Islet of Langerhans (tissue), 1 donor: ENCODE measurements at regions not wholly inside any gene's neighbourhood (a gene's known extent, or its start where the extent isn't known, plus 50 kb on each side); places are given as distances from the start of the nearest gene placed in this dataset.

Source experiments
- FAIRE-seq: peaks from one replicate; lab custom pipeline; 2011; peaks lifted over from hg19 to GRCh38; lab: Jason Lieb, UNC

- FAIRE-seq, result no peak
These were observed 95.7 kb upstream of the VPREB1 start for GRCh38 chr22:22148905-22149304.

GRCh38 chr22:22144858-22145257, 99.7 kb upstream of the VPREB1 start:
- no peak for FAIRE-seq

- no peak for FAIRE-seq
These were observed 101.1 kb upstream of the VPREB1 start for GRCh38 chr22:22143448-22143847.

- FAIRE-seq, result no peak
These were observed 101.9 kb upstream of the VPREB1 start for GRCh38 chr22:22142661-22143060.

- no peak for FAIRE-seq
These were observed 102.6 kb upstream of the VPREB1 start for GRCh38 chr22:22141771-22142591.

- FAIRE-seq, result no peak
These were observed 103.6 kb upstream of the VPREB1 start for GRCh38 chr22:22141031-22141430.

GRCh38 chr22:22139364-22139763, 105.2 kb upstream of the VPREB1 start:
- no peak for FAIRE-seq

GRCh38 chr22:22138915-22139314, 105.7 kb upstream of the VPREB1 start:
- FAIRE-seq, result no peak

- no peak for FAIRE-seq
These were observed 106.7 kb upstream of the VPREB1 start for GRCh38 chr22:22137891-22138290.

GRCh38 chr22:22133910-22134309, 110.7 kb upstream of the VPREB1 start:
- FAIRE-seq, result no peak

- no peak for FAIRE-seq
These were observed 113.5 kb upstream of the VPREB1 start for GRCh38 chr22:22130953-22131608.

- FAIRE-seq, result no peak
These were observed 115.2 kb upstream of the VPREB1 start for GRCh38 chr22:22129387-22129786.

GRCh38 chr22:22128440-22128839, 116.1 kb upstream of the VPREB1 start:
- no peak for FAIRE-seq

- no peak for FAIRE-seq
These were observed 117.5 kb upstream of the VPREB1 start for GRCh38 chr22:22127100-22127499.

- FAIRE-seq, result no peak
These were observed 118.8 kb upstream of the VPREB1 start for GRCh38 chr22:22125579-22126468.

- no peak for FAIRE-seq
These were observed 119.5 kb upstream of the VPREB1 start for GRCh38 chr22:22125028-22125578.

- FAIRE-seq, result no peak
These were observed 120.2 kb upstream of the VPREB1 start for GRCh38 chr22:22124374-22124773.

GRCh38 chr22:22123960-22124278, 120.7 kb upstream of the VPREB1 start:
- no peak for FAIRE-seq

- no peak for FAIRE-seq
These were observed 121.2 kb upstream of the VPREB1 start for GRCh38 chr22:22123118-22123959.

- FAIRE-seq, result no peak
These were observed 122.1 kb upstream of the VPREB1 start for GRCh38 chr22:22122348-22123117.

GRCh38 chr22:22121445-22121844, 123.1 kb upstream of the VPREB1 start:
- no peak for FAIRE-seq
